Nephron progenitor cell (in vitro differentiated cells): ENCODE measurements at regions not wholly inside any gene's neighbourhood (a gene's known extent, or its start where the extent isn't known, plus 50 kb on each side); places are given as distances from the start of the nearest gene placed in this dataset.

Experiments
- DNase-seq: peaks from one replicate; pipeline ENCODE4 v3.0.0; 2021
- H3K27ac Mint-ChIP-seq: 2 replicates; pipeline ENCODE4 v1.8.0; 2021; ENCODE audit warnings: mild to moderate bottlenecking, moderate library complexity, mixed read lengths
- H3K27me3 Mint-ChIP-seq: 2 replicates; pipeline ENCODE4 v1.8.0; 2021; ENCODE audit warnings: mild to moderate bottlenecking, low read depth, mixed read lengths; ENCODE audit not compliant: poor library complexity
- H3K36me3 Mint-ChIP-seq: 2 replicates; pipeline ENCODE4 v1.8.0; 2021; ENCODE audit warnings: low read depth, mixed read lengths
- H3K4me1 Mint-ChIP-seq: 2 replicates; pipeline ENCODE4 v1.8.0; 2021; ENCODE audit warnings: mixed read lengths
- H3K4me3 Mint-ChIP-seq: 2 replicates; pipeline ENCODE4 v1.8.0; 2021; ENCODE audit warnings: mild to moderate bottlenecking, moderate library complexity, mixed read lengths
- H3K9me3 Mint-ChIP-seq: 2 replicates; pipeline ENCODE4 v1.8.0; 2021; ENCODE audit warnings: mild to moderate bottlenecking, moderate library complexity, mixed read lengths
- TF ChIP-seq, protein P1 (sequence below): fragments of 200-600 bp; sonication (generic); IDR thresholded peaks from 2 replicates; pipeline ENCODE4 v1.5.0; 2021; ENCODE audit warnings: antibody characterized with exemption

DNA sequence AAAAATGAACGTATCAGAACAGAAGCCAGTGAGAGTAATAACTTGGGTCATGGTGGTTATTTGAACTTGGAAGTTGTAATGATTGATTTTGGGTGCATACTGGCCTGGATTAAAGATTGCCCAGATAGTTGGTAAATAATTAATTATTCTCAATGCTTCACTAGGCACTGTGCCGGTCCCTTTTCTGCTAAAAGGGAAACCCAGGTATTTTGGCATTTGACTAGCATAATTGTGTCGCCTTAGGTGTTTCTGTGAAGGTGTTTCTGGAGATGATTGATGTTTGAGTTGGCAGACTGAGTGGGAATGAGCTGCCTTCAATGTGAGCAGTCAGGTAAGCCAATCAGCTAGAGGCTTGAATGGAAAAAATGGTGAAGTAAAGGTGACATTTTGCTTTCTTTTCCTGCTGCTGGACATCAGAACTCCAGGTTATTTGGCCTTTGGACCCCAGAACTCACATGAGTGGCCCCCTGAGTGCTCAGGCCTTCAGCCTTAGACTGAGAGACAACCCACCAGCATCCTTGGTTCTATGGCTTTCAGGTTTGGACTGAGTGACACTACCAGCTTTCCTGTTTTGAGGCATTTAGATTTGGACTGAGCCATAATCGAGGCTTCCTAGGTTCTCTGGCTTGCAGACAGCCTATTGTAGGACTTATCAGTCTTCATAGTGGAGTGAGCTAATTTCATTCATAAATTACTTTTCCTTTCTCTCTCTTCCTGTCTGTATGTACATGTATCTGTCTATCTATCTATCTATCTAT lies 120.7 kb upstream of the PAPPA start:
- peaks cover 12% of the 10 kb centered on the region for H3K36me3 Mint-ChIP-seq
- peaks cover 27% of the 10 kb centered on the region for H3K9me3 Mint-ChIP-seq
- TF ChIP-seq, protein P1, sequence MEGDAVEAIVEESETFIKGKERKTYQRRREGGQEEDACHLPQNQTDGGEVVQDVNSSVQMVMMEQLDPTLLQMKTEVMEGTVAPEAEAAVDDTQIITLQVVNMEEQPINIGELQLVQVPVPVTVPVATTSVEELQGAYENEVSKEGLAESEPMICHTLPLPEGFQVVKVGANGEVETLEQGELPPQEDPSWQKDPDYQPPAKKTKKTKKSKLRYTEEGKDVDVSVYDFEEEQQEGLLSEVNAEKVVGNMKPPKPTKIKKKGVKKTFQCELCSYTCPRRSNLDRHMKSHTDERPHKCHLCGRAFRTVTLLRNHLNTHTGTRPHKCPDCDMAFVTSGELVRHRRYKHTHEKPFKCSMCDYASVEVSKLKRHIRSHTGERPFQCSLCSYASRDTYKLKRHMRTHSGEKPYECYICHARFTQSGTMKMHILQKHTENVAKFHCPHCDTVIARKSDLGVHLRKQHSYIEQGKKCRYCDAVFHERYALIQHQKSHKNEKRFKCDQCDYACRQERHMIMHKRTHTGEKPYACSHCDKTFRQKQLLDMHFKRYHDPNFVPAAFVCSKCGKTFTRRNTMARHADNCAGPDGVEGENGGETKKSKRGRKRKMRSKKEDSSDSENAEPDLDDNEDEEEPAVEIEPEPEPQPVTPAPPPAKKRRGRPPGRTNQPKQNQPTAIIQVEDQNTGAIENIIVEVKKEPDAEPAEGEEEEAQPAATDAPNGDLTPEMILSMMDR, result no peak
- H3K4me3 Mint-ChIP-seq, result no peak overlapping the region
- peaks cover 2% of the 10 kb centered on the region for H3K27me3 Mint-ChIP-seq
- no peak for DNase-seq
- H3K4me1 Mint-ChIP-seq, result peaks cover 1% of the 10 kb centered on the region
- H3K27ac Mint-ChIP-seq, result no peak overlapping the region

DNA sequence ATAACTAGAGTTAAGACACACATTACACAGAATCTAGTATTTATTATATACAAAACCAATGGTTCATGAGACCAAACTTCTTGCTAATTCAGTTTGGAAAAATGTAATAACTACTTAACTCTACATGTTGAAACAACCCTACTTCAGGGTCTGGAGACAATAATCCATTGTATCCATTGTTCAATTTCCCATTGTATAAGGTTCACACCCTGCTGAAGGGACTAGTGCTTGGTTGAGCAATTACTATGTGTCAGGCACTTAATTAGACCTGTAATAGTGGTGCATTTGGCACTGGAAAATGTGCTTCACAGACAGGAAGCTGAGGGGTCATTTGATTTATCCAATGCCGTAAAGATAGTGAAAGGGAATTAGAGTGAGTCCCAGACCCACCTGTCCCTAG lies 114.3 kb upstream of the PAPPA start:
- Mint-ChIP-seq H3K36me3 (no peaks in the 10 kb centered on the region), H3K27me3 (peaks cover 2% of the 10 kb centered on the region), H3K27ac (no peak overlapping the region), H3K4me1 (no peaks in the 10 kb centered on the region), H3K9me3 (peaks cover 2% of the 10 kb centered on the region), H3K4me3 (no peak overlapping the region)
- no peak for DNase-seq
- TF ChIP-seq, protein P1, result no peak

DNA sequence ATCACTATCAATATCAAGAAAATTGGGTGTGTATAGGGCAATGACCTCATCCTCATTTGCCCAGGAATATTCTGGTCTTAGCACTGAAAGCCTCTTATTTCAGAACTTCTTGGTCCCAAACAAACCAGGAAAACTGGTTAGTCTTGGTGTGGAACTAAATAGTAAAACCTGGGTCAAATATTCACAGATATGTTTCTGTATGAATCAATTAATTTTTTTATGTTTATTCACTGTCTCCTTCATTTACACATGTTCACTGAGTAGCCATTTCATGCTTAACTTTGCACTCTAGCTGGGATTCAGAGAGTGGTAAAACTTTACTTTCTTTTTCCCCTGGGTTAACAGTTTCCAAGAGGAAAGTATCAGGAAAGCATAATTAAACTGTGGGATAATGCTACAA lies 113.7 kb upstream of the PAPPA start:
- no peaks in the 10 kb centered on the region for H3K36me3 Mint-ChIP-seq
- no peaks in the 10 kb centered on the region for H3K4me1 Mint-ChIP-seq
- no peak overlapping the region for H3K27ac Mint-ChIP-seq
- TF ChIP-seq, protein P1, result no peak
- DNase-seq, result no peak
- H3K9me3 Mint-ChIP-seq, result peaks cover 3% of the 10 kb centered on the region
- no peak overlapping the region for H3K4me3 Mint-ChIP-seq
- H3K27me3 Mint-ChIP-seq, result peaks cover 2% of the 10 kb centered on the region

DNA sequence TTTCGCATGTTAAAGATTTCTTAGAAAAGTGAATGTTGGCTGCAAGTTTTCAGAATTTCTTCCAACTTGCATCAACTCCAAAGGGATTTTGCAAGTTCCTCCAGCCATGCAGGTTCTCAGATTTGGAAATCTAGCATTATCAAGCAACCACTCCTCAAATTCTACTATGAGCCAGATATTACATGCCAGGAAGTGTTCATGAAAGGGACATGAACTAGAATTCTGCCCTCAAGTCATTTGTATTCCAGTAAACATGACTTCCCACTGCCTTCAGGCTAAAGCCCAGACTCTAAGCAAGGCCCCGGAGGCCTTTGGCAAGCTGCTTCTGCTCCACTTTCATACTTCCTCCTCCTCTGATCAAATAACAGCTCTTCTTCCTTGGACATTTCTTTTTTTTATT lies 111.3 kb upstream of the PAPPA start:
- Mint-ChIP-seq H3K9me3 (peaks cover 13% of the 10 kb centered on the region), H3K4me1 (no peaks in the 10 kb centered on the region), H3K36me3 (no peaks in the 10 kb centered on the region), H3K27ac (no peak overlapping the region), H3K4me3 (no peak overlapping the region), H3K27me3 (no peaks in the 10 kb centered on the region)
- TF ChIP-seq, protein P1, result no peak
- no peak for DNase-seq

DNA sequence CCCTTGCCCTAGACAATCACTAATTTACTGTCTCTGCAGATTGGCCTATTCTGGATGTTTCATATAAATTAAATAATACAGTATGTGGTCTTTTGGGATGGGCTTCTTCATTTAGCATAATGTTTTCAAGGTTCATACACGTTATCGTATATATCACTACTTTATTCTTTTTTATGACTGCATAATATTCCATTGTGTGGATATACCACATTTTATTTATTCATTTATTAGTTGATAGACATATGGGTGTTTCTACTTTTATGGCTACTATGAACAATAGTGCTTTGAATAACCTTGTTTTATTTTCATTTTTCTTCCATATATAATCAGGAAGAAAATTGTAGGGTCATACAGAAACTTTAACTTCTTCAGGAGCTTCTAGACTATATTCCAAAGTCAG lies 108.5 kb upstream of the PAPPA start:
- Mint-ChIP-seq H3K27me3 (peaks cover 7% of the 10 kb centered on the region), H3K27ac (no peak overlapping the region), H3K4me3 (no peak overlapping the region), H3K4me1 (no peaks in the 10 kb centered on the region), H3K36me3 (no peaks in the 10 kb centered on the region), H3K9me3 (peaks cover 13% of the 10 kb centered on the region)
- DNase-seq, result no peak
- TF ChIP-seq, protein P1, result no peak

GRCh38 chr9:116048081-116048480 lies 105.5 kb upstream of the PAPPA start:
- no peak for DNase-seq
- Mint-ChIP-seq H3K4me3 (no peak overlapping the region), H3K27me3 (peaks cover 17% of the 10 kb centered on the region), H3K4me1 (no peaks in the 10 kb centered on the region), H3K9me3 (peaks cover 13% of the 10 kb centered on the region), H3K27ac (no peak overlapping the region), H3K36me3 (no peaks in the 10 kb centered on the region)
- TF ChIP-seq, protein P1, result no peak
